ENCODE measurements at regions not wholly inside any gene's neighbourhood (a gene's known extent, or its start where the extent isn't known, plus 50 kb on each side); places are given as distances from the start of the nearest gene placed in this dataset.

DNA sequence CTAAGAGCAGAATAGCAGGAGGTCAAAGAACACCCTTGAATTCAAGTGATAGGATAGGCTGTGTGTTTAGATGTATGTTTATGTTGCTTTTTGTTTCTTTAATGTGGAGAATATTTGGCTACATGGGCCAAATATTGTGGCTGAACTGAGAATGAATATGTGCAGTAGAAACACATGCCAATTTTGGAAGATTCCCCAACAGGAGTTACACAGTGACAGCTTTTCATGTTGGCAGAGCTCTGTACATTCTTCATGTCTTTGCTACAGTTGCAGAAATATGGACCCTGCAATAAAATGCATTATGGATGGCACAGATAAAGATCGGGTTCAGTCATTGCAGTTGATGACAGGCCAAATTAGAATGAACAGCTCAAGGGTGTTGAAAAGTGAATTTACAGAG, 82.8 kb upstream of the SLC4A4 start:
- Histone ChIP-seq H3K27me3 (replicated peaks) (no peaks in the 10 kb centered on the region), H3K27ac (no peak overlapping the region), H3K36me3 (replicated peaks) (no peaks in the 10 kb centered on the region), H3K4me3 (ENCODE audit: low read depth, low read length) (no peak overlapping the region)
- no peak for DNase-seq
- TF ChIP-seq, protein P1, sequence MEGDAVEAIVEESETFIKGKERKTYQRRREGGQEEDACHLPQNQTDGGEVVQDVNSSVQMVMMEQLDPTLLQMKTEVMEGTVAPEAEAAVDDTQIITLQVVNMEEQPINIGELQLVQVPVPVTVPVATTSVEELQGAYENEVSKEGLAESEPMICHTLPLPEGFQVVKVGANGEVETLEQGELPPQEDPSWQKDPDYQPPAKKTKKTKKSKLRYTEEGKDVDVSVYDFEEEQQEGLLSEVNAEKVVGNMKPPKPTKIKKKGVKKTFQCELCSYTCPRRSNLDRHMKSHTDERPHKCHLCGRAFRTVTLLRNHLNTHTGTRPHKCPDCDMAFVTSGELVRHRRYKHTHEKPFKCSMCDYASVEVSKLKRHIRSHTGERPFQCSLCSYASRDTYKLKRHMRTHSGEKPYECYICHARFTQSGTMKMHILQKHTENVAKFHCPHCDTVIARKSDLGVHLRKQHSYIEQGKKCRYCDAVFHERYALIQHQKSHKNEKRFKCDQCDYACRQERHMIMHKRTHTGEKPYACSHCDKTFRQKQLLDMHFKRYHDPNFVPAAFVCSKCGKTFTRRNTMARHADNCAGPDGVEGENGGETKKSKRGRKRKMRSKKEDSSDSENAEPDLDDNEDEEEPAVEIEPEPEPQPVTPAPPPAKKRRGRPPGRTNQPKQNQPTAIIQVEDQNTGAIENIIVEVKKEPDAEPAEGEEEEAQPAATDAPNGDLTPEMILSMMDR (IDR thresholded peaks at IDR 0.05; ENCODE audit: low read depth, low read length, missing control alignments): no peak
- in situ Hi-C loops (cut with HindIII; ENCODE audit: low pct_ligation_motif_present, low sequenced_read_pairs): no loop called here

DNA sequence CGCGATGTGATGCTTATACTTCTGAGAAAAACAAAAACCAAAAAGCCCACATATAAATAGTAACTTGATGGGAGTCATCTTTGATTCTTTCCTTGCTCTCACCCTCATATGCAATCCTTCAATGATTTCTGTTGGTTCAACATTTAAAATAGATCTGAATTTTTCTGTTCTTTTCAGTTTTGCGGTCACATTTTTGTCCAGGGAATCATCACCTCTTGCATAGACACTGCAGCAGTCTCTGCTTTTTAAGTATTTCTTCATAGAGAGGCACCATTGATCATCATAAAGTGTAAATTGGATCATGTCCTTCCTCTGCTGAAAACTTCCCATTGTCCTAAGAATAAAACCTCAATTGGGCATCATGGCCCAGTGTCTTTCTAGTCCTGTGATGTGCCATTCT, 81.1 kb upstream of the SLC4A4 start:
- no peak overlapping the region for H3K27ac ChIP-seq
- TF ChIP-seq, protein P1 (IDR thresholded peaks at IDR 0.05; ENCODE audit: low read depth, low read length, missing control alignments): no peak
- no peaks in the 10 kb centered on the region for H3K27me3 ChIP-seq (replicated peaks)
- in situ Hi-C loops (cut with HindIII; ENCODE audit: low pct_ligation_motif_present, low sequenced_read_pairs): no loop called here
- H3K4me3 ChIP-seq (ENCODE audit: low read depth, low read length): no peak overlapping the region
- no peak for DNase-seq
- H3K36me3 ChIP-seq (replicated peaks): no peaks in the 10 kb centered on the region

DNA sequence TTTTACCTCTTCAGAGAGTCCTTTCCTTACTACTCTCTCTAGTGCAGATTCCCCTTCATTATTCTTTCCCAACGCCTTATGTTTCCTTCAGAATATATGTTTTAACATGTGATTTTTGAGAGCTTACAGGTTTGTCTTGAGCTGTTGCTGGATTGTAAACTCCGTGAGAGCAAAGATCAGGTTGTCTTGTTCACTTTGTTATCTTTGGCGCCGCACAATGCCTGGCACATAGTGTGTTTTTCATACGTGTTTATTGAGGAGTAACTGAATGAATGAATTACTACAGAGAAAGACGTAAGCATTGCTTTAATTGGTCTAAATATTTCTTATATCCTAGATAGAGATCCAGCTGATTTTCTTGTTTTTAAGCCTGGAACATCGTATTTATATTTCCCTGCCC, 80.5 kb upstream of the SLC4A4 start:
- no peak overlapping the region for H3K4me3 ChIP-seq (ENCODE audit: low read depth, low read length)
- in situ Hi-C loops (cut with HindIII; ENCODE audit: low pct_ligation_motif_present, low sequenced_read_pairs): no loop called here
- DNase-seq: no peak
- H3K36me3 ChIP-seq (replicated peaks): no peaks in the 10 kb centered on the region
- H3K27me3 ChIP-seq (replicated peaks): no peaks in the 10 kb centered on the region
- H3K27ac ChIP-seq: no peak overlapping the region
- TF ChIP-seq, protein P1 (IDR thresholded peaks at IDR 0.05; ENCODE audit: low read depth, low read length, missing control alignments): no peak

DNA sequence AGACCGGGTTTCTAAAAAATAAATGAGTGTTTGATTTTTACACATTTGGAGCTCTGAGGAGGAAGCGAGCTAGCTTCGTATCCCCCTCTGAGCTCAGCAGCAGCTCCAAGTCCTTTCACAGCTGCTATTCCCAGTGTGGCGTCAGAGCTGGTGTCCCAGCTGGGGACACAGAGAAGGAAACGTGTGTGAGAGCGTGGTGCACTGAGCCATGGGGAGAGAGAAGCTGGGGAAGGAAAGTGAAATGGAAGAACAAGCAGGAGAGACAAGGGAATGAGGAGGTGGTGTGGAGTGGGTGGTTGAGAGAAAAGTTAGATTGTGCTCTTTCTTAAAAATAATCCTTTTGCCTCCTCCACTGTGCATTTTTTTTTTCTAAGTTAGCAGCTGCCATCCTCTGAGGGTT, 79.5 kb upstream of the SLC4A4 start:
- no peak overlapping the region for H3K27ac ChIP-seq
- in situ Hi-C loops (cut with HindIII; ENCODE audit: low pct_ligation_motif_present, low sequenced_read_pairs): no loop called here

DNA sequence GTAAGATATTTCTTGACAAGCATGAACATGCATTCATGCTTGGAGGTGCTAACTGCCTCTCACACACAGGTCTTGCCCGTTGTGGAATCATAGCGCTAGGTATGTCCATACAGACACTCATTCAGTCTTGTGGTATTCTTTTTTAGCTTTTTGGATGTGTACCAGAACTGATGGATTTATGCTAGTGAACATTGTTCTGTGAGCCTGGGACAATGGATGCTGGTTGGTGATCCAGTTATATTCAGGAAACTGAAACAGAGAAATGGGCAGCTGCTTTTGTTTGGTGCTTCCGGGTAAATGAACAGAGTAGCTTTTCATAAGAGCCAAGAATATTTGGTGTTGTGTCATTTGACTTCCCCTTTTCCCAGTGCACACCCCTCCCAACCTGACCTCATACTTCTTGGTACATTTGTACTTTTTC, 78.9 kb upstream of the SLC4A4 start:
- Histone ChIP-seq H3K27me3 (replicated peaks) (no peaks in the 10 kb centered on the region), H3K36me3 (replicated peaks) (no peaks in the 10 kb centered on the region), H3K4me3 (ENCODE audit: low read depth, low read length) (no peak overlapping the region), H3K27ac (no peak overlapping the region)
- no peak for DNase-seq
- in situ Hi-C loops (cut with HindIII; ENCODE audit: low pct_ligation_motif_present, low sequenced_read_pairs): no loop called here
- TF ChIP-seq, protein P1 (IDR thresholded peaks at IDR 0.05; ENCODE audit: low read depth, low read length, missing control alignments): no peak

More for the DNA sequence above, 79.5 kb upstream of the SLC4A4 start:
- Histone ChIP-seq H3K27me3 (replicated peaks) (no peaks in the 10 kb centered on the region), H3K36me3 (replicated peaks) (no peaks in the 10 kb centered on the region), H3K4me3 (ENCODE audit: low read depth, low read length) (no peak overlapping the region)
- DNase-seq: no peak
- TF ChIP-seq, protein P1 (IDR thresholded peaks at IDR 0.05; ENCODE audit: low read depth, low read length, missing control alignments): no peak

DNA sequence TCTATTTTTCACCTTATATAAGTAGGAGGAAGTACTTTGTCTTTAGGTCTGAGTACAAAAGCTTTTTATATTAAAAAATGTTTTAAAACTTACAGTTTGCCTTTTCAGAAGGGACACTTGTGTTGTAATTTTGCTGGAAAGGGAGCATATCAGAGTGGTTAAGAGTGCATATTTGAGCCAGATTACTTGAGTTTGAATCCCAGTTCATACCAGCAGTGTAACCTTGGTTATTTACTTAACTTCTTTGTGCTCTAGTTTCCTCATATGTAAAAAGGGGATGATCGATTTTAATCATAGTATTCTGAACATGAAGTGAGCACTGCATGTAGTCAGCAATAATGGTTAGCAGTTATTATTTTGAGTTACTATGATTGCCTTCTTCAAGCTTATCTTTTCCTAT, 78.3 kb upstream of the SLC4A4 start:
- Histone ChIP-seq H3K27me3 (replicated peaks) (no peaks in the 10 kb centered on the region), H3K4me3 (ENCODE audit: low read depth, low read length) (no peak overlapping the region), H3K36me3 (replicated peaks) (no peaks in the 10 kb centered on the region), H3K27ac (no peak overlapping the region)
- in situ Hi-C loops (cut with HindIII; ENCODE audit: low pct_ligation_motif_present, low sequenced_read_pairs): no loop called here
- no peak for DNase-seq
- TF ChIP-seq, protein P1 (IDR thresholded peaks at IDR 0.05; ENCODE audit: low read depth, low read length, missing control alignments): no peak
